NAMALWA (cell line): ENCODE measurements at regions not wholly inside any gene's neighbourhood (a gene's known extent, or its start where the extent isn't known, plus 50 kb on each side); places are given as distances from the start of the nearest gene placed in this dataset.
A peak's percentile ranks its signal among the peaks of the same experiment; 100 is the strongest.

Experiments
- DNase-seq: peaks from one replicate; pipeline ENCODE4 v3.0.0-alpha.2; 2015; ENCODE audit warnings: low spot score

- no peak for DNase-seq
Observed at GRCh38 chr2:52698408-52698807, 1069.2 kb upstream of the CHAC2 start.

GRCh38 chr2:52697690-52698089 lies 1069.9 kb upstream of the CHAC2 start:
- no peak for DNase-seq

- no peak for DNase-seq
Observed at GRCh38 chr2:52695731-52696130, 1071.9 kb upstream of the CHAC2 start.

- DNase-seq, result no peak
Observed at GRCh38 chr2:52686935-52687334, 1080.7 kb upstream of the CHAC2 start.

GRCh38 chr2:52676056-52676455 lies 1091.5 kb upstream of the CHAC2 start:
- DNase-seq, result no peak

- no peak for DNase-seq
Observed at GRCh38 chr2:52668724-52669123, 1098.9 kb upstream of the CHAC2 start.

GRCh38 chr2:52659546-52659945 lies 1108.1 kb upstream of the CHAC2 start:
- no peak for DNase-seq

GRCh38 chr2:52658598-52658997 lies 1109.0 kb upstream of the CHAC2 start:
- DNase-seq, result no peak

GRCh38 chr2:52639692-52640091 lies 1127.9 kb upstream of the CHAC2 start:
- no peak for DNase-seq

- DNase-seq, result no peak
Observed at GRCh38 chr2:52632543-52632942, 1135.1 kb upstream of the CHAC2 start.

- no peak for DNase-seq
Observed at GRCh38 chr2:52629944-52630343, 1137.7 kb upstream of the CHAC2 start.

- DNase-seq, result no peak
Observed at GRCh38 chr2:52629531-52629930, 1138.1 kb upstream of the CHAC2 start.

GRCh38 chr2:52622266-52622665 lies 1145.3 kb upstream of the CHAC2 start:
- DNase-seq, result no peak

- no peak for DNase-seq
Observed at GRCh38 chr2:52613064-52613463, 1154.5 kb upstream of the CHAC2 start.

GRCh38 chr2:52611759-52612158 lies 1155.8 kb upstream of the CHAC2 start:
- DNase-seq, result no peak

- no peak for DNase-seq
Observed at GRCh38 chr2:52608030-52608429, 1159.6 kb upstream of the CHAC2 start.

GRCh38 chr2:52597346-52597745 lies 1170.3 kb upstream of the CHAC2 start:
- no peak for DNase-seq

- no peak for DNase-seq
Observed at GRCh38 chr2:52594026-52594425, 1173.6 kb upstream of the CHAC2 start.

GRCh38 chr2:52584071-52584470 lies 1183.5 kb upstream of the CHAC2 start:
- DNase-seq, result peak; percentile 26

GRCh38 chr2:52572469-52572894 lies 1195.1 kb upstream of the CHAC2 start:
- DNase-seq, result no peak

- DNase-seq, result no peak
Observed at GRCh38 chr2:52571380-52572347, 1195.9 kb upstream of the CHAC2 start.

GRCh38 chr2:52570716-52571115 lies 1196.9 kb upstream of the CHAC2 start:
- DNase-seq, result no peak

- DNase-seq, result no peak
Observed at GRCh38 chr2:52563151-52563550, 1204.5 kb upstream of the CHAC2 start.

- DNase-seq, result no peak
Observed at GRCh38 chr2:52558265-52558664, 1209.3 kb upstream of the CHAC2 start.
